PC-3 (cell line): ENCODE measurements at regions not wholly inside any gene's neighbourhood (a gene's known extent, or its start where the extent isn't known, plus 50 kb on each side); places are given as distances from the start of the nearest gene placed in this dataset.

Experiments
- CTCF ChIP-seq: fragments of 300-600 bp; sonication (generic); conservative IDR thresholded peaks from 2 replicates; pipeline ENCODE4 v1.5.1; 2017; ENCODE audit warnings: antibody characterized with exemption, low read depth, mild to moderate bottlenecking, low read length
- EZH2 ChIP-seq: fragments of 300-600 bp; sonication (generic); IDR thresholded peaks from one replicate; pipeline ENCODE4 v1.6.1; 2017; ENCODE audit warnings: antibody characterized with exemption, mild to moderate bottlenecking, low read length; ENCODE audit not compliant: unreplicated experiment

- TF ChIP-seq CTCF (no peak; the same call in 1 of the 2 replicates), EZH2 (no peak)
These were observed 101.4 kb downstream of the LACC1 start for GRCh38 chr13:43981091-43981490.
